ENCODE measurements at regions not wholly inside any gene's neighbourhood (a gene's known extent, or its start where the extent isn't known, plus 50 kb on each side); places are given as distances from the start of the nearest gene placed in this dataset.

DNA sequence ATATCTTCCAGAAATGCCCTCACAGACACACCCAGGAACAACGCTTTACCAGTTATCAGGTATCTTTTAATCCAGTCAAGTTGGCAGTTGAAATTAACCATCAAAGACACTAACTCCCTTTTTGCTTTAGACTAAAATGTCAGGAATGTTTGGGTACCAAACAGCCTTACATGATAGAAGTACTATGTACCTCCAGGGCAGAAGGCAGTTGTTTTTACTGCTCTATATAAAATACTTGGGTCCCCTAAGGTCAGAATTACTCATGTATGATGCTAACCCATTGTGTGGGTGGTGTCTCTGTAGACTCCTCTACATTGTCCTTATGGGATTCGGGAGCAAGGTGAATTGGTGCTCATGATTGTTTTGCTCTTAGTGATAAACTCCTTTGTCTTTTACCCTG is 492.5 kb upstream of the FLRT2 start:
- H2AFZ ChIP-seq (ENCODE audit: low read depth, low read length) = no peak overlapping the region
- H4K20me1 ChIP-seq (ENCODE audit: insufficient read depth, low read length) = no peaks in the 10 kb centered on the region
- H3K4me2 ChIP-seq (ENCODE audit: insufficient read depth, low read length) = no peak overlapping the region
- H3K9me3 ChIP-seq (ENCODE audit: insufficient read depth, low read length, severe bottlenecking) = no peaks in the 10 kb centered on the region
- no peaks in the 10 kb centered on the region for H3K79me2 ChIP-seq (ENCODE audit: insufficient read depth, low read length)
- H3K4me1 ChIP-seq (ENCODE audit: insufficient read depth, low read length) = no peaks in the 10 kb centered on the region
- DNase-seq (no peak), ATAC-seq (ENCODE audit: insufficient read depth, low read depth) (no peak)
- no peak overlapping the region for H3K9ac ChIP-seq (ENCODE audit: low read depth, low read length)
- no peak overlapping the region for H3K27ac ChIP-seq (ENCODE audit: low read length)
- no peak overlapping the region for H3K4me3 ChIP-seq (ENCODE audit: low read depth in 1 of 2, low read length in 2 of 2)
- no peak for TF ChIP-seq EZH2 (IDR thresholded peaks at IDR 0.05; ENCODE audit: borderline replicate concordance, low read depth, low read length, severe bottlenecking)
- TF ChIP-seq, protein P1, sequence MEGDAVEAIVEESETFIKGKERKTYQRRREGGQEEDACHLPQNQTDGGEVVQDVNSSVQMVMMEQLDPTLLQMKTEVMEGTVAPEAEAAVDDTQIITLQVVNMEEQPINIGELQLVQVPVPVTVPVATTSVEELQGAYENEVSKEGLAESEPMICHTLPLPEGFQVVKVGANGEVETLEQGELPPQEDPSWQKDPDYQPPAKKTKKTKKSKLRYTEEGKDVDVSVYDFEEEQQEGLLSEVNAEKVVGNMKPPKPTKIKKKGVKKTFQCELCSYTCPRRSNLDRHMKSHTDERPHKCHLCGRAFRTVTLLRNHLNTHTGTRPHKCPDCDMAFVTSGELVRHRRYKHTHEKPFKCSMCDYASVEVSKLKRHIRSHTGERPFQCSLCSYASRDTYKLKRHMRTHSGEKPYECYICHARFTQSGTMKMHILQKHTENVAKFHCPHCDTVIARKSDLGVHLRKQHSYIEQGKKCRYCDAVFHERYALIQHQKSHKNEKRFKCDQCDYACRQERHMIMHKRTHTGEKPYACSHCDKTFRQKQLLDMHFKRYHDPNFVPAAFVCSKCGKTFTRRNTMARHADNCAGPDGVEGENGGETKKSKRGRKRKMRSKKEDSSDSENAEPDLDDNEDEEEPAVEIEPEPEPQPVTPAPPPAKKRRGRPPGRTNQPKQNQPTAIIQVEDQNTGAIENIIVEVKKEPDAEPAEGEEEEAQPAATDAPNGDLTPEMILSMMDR (IDR thresholded peaks at IDR 0.05; ENCODE audit: borderline replicate concordance, extremely low read depth, low read length, poor library complexity, severe bottlenecking) = no peak
- no peaks in the 10 kb centered on the region for H3K27me3 ChIP-seq (ENCODE audit: insufficient read depth, low read length, poor library complexity)
- no peaks in the 10 kb centered on the region for H3K36me3 ChIP-seq (ENCODE audit: insufficient read depth, low read length)

DNA sequence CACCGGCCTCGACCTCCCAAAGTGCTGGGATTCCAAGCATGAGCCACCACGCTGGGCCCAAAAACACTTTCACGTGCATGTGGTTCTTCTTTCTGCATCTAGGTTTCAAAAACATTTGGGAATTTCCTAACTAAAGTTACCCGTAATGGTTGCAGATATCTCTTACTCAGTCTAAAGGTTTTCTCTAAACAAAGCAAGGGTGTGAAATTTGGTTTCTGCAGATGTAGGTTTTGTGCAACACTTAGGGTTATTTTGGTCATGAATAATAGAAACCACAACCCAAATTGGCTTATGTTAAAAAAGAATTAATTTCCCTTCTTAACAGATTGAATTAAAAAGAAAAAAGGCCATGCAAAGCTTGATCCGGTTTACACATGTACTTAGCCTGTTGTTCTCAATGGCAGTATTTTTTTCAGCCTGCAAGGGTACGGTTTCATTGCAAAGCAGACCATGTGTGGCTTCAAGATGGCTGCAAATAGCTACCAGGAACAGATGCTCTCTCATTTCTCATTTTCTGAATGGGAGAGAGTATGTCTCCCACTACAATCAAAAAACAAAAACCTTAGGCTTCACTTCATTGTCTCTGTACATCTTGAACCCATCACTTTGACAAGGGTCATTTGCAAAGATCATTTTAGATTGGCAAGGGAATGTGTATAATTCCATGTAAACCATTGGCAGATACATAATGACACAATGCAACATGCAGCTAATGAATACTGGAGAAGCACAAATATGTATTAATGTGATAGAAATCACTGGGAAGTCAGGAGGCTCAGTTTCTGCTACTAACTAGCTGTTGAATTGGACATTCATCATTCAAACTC is 491.2 kb upstream of the FLRT2 start:
- ATAC-seq (ENCODE audit: insufficient read depth, low read depth) (no peak), DNase-seq (no peak)
- H3K79me2 ChIP-seq (ENCODE audit: insufficient read depth, low read length) = no peaks in the 10 kb centered on the region
- TF ChIP-seq EZH2 (IDR thresholded peaks at IDR 0.05; ENCODE audit: borderline replicate concordance, low read depth, low read length, severe bottlenecking) = no peak
- TF ChIP-seq, protein P1 (IDR thresholded peaks at IDR 0.05; ENCODE audit: borderline replicate concordance, extremely low read depth, low read length, poor library complexity, severe bottlenecking) = no peak
- no peak overlapping the region for H3K4me2 ChIP-seq (ENCODE audit: insufficient read depth, low read length)
- no peaks in the 10 kb centered on the region for H3K4me1 ChIP-seq (ENCODE audit: insufficient read depth, low read length)
- no peak overlapping the region for H2AFZ ChIP-seq (ENCODE audit: low read depth, low read length)
- no peaks in the 10 kb centered on the region for H4K20me1 ChIP-seq (ENCODE audit: insufficient read depth, low read length)
- no peak overlapping the region for H3K4me3 ChIP-seq (ENCODE audit: low read depth in 1 of 2, low read length in 2 of 2)
- no peak overlapping the region for H3K27ac ChIP-seq (ENCODE audit: low read length)
- no peaks in the 10 kb centered on the region for H3K9me3 ChIP-seq (ENCODE audit: insufficient read depth, low read length, severe bottlenecking)
- H3K27me3 ChIP-seq (ENCODE audit: insufficient read depth, low read length, poor library complexity) = no peaks in the 10 kb centered on the region
- H3K36me3 ChIP-seq (ENCODE audit: insufficient read depth, low read length) = no peaks in the 10 kb centered on the region
- no peak overlapping the region for H3K9ac ChIP-seq (ENCODE audit: low read depth, low read length)

DNA sequence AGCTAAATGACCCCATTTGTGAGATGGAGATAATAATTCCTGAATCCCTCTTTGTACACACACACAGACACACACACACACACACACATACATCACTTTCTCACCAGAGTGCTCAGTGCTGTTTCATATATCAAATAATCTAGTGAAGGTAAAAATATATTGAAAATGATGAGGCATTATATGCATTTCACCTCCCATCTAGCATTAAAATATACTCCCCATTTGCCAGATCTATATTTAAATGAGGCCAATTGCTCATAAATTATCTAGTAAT is 490.7 kb upstream of the FLRT2 start:
- Histone ChIP-seq H3K4me3 (ENCODE audit: low read depth in 1 of 2, low read length in 2 of 2) (no peak overlapping the region), H3K36me3 (ENCODE audit: insufficient read depth, low read length) (no peaks in the 10 kb centered on the region), H4K20me1 (ENCODE audit: insufficient read depth, low read length) (no peaks in the 10 kb centered on the region), H2AFZ (ENCODE audit: low read depth, low read length) (no peak overlapping the region), H3K79me2 (ENCODE audit: insufficient read depth, low read length) (no peaks in the 10 kb centered on the region), H3K9me3 (ENCODE audit: insufficient read depth, low read length, severe bottlenecking) (no peaks in the 10 kb centered on the region), H3K4me1 (ENCODE audit: insufficient read depth, low read length) (no peaks in the 10 kb centered on the region), H3K27me3 (ENCODE audit: insufficient read depth, low read length, poor library complexity) (no peaks in the 10 kb centered on the region), H3K9ac (ENCODE audit: low read depth, low read length) (no peak overlapping the region), H3K27ac (ENCODE audit: low read length) (no peak overlapping the region), H3K4me2 (ENCODE audit: insufficient read depth, low read length) (no peak overlapping the region)
- DNase-seq = no peak
- TF ChIP-seq, protein P1 (IDR thresholded peaks at IDR 0.05; ENCODE audit: borderline replicate concordance, extremely low read depth, low read length, poor library complexity, severe bottlenecking) = no peak
- TF ChIP-seq EZH2 (IDR thresholded peaks at IDR 0.05; ENCODE audit: borderline replicate concordance, low read depth, low read length, severe bottlenecking) = no peak
- no peak for ATAC-seq (ENCODE audit: insufficient read depth, low read depth)

All from DND-41 (cell line).